Parathyroid adenoma (tissue), 2 donors: ENCODE measurements at regions not wholly inside any gene's neighbourhood (a gene's known extent, or its start where the extent isn't known, plus 50 kb on each side); places are given as distances from the start of the nearest gene placed in this dataset.

ENCODE experiments used
- H2AFZ ChIP-seq: fragments of 300-600 bp; sonication (generic); one replicate; pipeline ENCODE4 v1.7.0; 2017; ENCODE audit warnings: antibody characterized with exemption, mild to moderate bottlenecking
- H3K27ac ChIP-seq: fragments of 300-600 bp; sonication (generic); one replicate; pipeline ENCODE4 v1.7.0; 2017
- H3K27me3 ChIP-seq: fragments of 300-600 bp; sonication (generic); one replicate; pipeline ENCODE4 v1.7.0; 2017; ENCODE audit warnings: low read length; ENCODE audit not compliant: control insufficient read depth, insufficient read depth
- H3K36me3 ChIP-seq: fragments of 300-600 bp; sonication (generic); one replicate; pipeline ENCODE4 v1.7.0; 2017; ENCODE audit warnings: low read length; ENCODE audit not compliant: control insufficient read depth, insufficient read depth
- H3K4me1 ChIP-seq: fragments of 300-600 bp; sonication (generic); one replicate; pipeline ENCODE4 v1.7.0; 2017; ENCODE audit warnings: control low read depth
- H3K4me2 ChIP-seq: fragments of 300-600 bp; sonication (generic); one replicate; pipeline ENCODE4 v1.7.0; 2017; ENCODE audit warnings: low read length
- H3K4me3 ChIP-seq: fragments of 300-600 bp; sonication (generic); one replicate; pipeline ENCODE4 v1.7.0; 2017; ENCODE audit warnings: low read depth, low read length
- H3K79me2 ChIP-seq: fragments of 300-600 bp; sonication (generic); one replicate; pipeline ENCODE4 v1.7.0; 2017; ENCODE audit warnings: control low read depth
- H3K9ac ChIP-seq: fragments of 300-600 bp; sonication (generic); one replicate; pipeline ENCODE4 v1.7.0; 2017; ENCODE audit warnings: mild to moderate bottlenecking
- H3K9me3 ChIP-seq: fragments of 300-600 bp; sonication (generic); one replicate; pipeline ENCODE4 v1.7.0; 2017; ENCODE audit warnings: low read length; ENCODE audit not compliant: control insufficient read depth
- CTCF ChIP-seq: fragments of 300-600 bp; sonication (generic); IDR thresholded peaks from one replicate; pipeline ENCODE4 v1.7.0; 2017; ENCODE audit warnings: antibody characterized with exemption, mild to moderate bottlenecking
- donor health status: primary hyperparathyroidism.

- Histone ChIP-seq H3K9me3 (no peaks in the 10 kb centered on the region), H3K9ac (no peak overlapping the region), H3K36me3 (no peaks in the 10 kb centered on the region), H3K4me3 (no peak overlapping the region), H3K79me2 (no peaks in the 10 kb centered on the region), H3K4me2 (no peak overlapping the region), H3K27me3 (no peaks in the 10 kb centered on the region), H3K4me1 (no peaks in the 10 kb centered on the region), H3K27ac (no peak overlapping the region), H2AFZ (no peak overlapping the region)
- TF ChIP-seq CTCF: no peak
These were observed 65.7 kb upstream of the CARD11 start for GRCh38 chr7:3109311-3109915.

GRCh38 chr7:3112479-3113134 is 68.9 kb upstream of the CARD11 start:
- Histone ChIP-seq H3K27ac (no peak overlapping the region), H2AFZ (no peak overlapping the region), H3K36me3 (no peaks in the 10 kb centered on the region), H3K4me3 (no peak overlapping the region), H3K4me2 (no peak overlapping the region), H3K9ac (no peak overlapping the region), H3K4me1 (no peaks in the 10 kb centered on the region), H3K27me3 (no peaks in the 10 kb centered on the region), H3K79me2 (no peaks in the 10 kb centered on the region), H3K9me3 (no peaks in the 10 kb centered on the region)
- TF ChIP-seq CTCF: no peak

GRCh38 chr7:3114917-3115316 is 71.2 kb upstream of the CARD11 start:
- no peaks in the 10 kb centered on the region for H3K79me2 ChIP-seq
- no peak overlapping the region for H3K4me3 ChIP-seq
- H3K27me3 ChIP-seq: no peaks in the 10 kb centered on the region
- no peak overlapping the region for H3K27ac ChIP-seq
- no peak for TF ChIP-seq CTCF
- H2AFZ ChIP-seq: no peak overlapping the region
- no peaks in the 10 kb centered on the region for H3K4me1 ChIP-seq
- H3K9ac ChIP-seq: no peak overlapping the region
- no peaks in the 10 kb centered on the region for H3K36me3 ChIP-seq
- no peak overlapping the region for H3K4me2 ChIP-seq
- no peaks in the 10 kb centered on the region for H3K9me3 ChIP-seq

GRCh38 chr7:3117081-3117480 is 73.4 kb upstream of the CARD11 start:
- no peak overlapping the region for H3K4me3 ChIP-seq
- no peak overlapping the region for H3K4me2 ChIP-seq
- TF ChIP-seq CTCF: no peak
- H3K27me3 ChIP-seq: no peaks in the 10 kb centered on the region
- H3K36me3 ChIP-seq: no peaks in the 10 kb centered on the region
- H3K9me3 ChIP-seq: no peaks in the 10 kb centered on the region
- no peak overlapping the region for H3K9ac ChIP-seq
- H3K79me2 ChIP-seq: no peaks in the 10 kb centered on the region
- no peaks in the 10 kb centered on the region for H3K4me1 ChIP-seq
- H3K27ac ChIP-seq: no peak overlapping the region
- H2AFZ ChIP-seq: no peak overlapping the region
